IPS-18a (cell line): ENCODE measurements at regions not wholly inside any gene's neighbourhood (a gene's known extent, or its start where the extent isn't known, plus 50 kb on each side); places are given as distances from the start of the nearest gene placed in this dataset.

Source experiments
- H3K27ac ChIP-seq: one replicate; pipeline ENCODE4 v1.5.1; 2013; ENCODE audit warnings: low read length
- H3K27me3 ChIP-seq: one replicate; pipeline ENCODE4 v1.6.1; 2013; ENCODE audit warnings: mild to moderate bottlenecking, low read length; ENCODE audit not compliant: control insufficient read depth, insufficient read depth
- H3K36me3 ChIP-seq: one replicate; pipeline ENCODE4 v1.6.1; 2013; ENCODE audit warnings: low read depth, low read length; ENCODE audit not compliant: control insufficient read depth
- H3K4me1 ChIP-seq: one replicate; pipeline ENCODE4 v1.6.1; 2013; ENCODE audit warnings: low read depth, low read length; ENCODE audit not compliant: control insufficient read depth
- H3K4me3 ChIP-seq: one replicate; pipeline ENCODE4 v1.5.1; 2013; ENCODE audit warnings: low read length
- H3K9ac ChIP-seq: one replicate; pipeline ENCODE4 v1.6.1; 2013; ENCODE audit warnings: mild to moderate bottlenecking, low read length, moderate library complexity
- H3K9me3 ChIP-seq: one replicate; pipeline ENCODE4 v1.6.1; 2013; ENCODE audit warnings: low read depth, low read length; ENCODE audit not compliant: control insufficient read depth

GRCh38 chr16:86709103-86709502 is 130.8 kb downstream of the FOXL1 start:
- Histone ChIP-seq H3K4me3 (no peak overlapping the region), H3K27ac (no peak overlapping the region), H3K9me3 (no peaks in the 10 kb centered on the region), H3K36me3 (no peaks in the 10 kb centered on the region), H3K4me1 (no peaks in the 10 kb centered on the region), H3K9ac (no peak overlapping the region), H3K27me3 (no peaks in the 10 kb centered on the region)

GRCh38 chr16:86709902-86710601 is 131.7 kb downstream of the FOXL1 start:
- Histone ChIP-seq H3K36me3 (no peaks in the 10 kb centered on the region), H3K9me3 (no peaks in the 10 kb centered on the region), H3K27me3 (no peaks in the 10 kb centered on the region), H3K4me1 (no peaks in the 10 kb centered on the region), H3K27ac (no peak overlapping the region), H3K4me3 (no peak overlapping the region), H3K9ac (no peak overlapping the region)

DNA sequence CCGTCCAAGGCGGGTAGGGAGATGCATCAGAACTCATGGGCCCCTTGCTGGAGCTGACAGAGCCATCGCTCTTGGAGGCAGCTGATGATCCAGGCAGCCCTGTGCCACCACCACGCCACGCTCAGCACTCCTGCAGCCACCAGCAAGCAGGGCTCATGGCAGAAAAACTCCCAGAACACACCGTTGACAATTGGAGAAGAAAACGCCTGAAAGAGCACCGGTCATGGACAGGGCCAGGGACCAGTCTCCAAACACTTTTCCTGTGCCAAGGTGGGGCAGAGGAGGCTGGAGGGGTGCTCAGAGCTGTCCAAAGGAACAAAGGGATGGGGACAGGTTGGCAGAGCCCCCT is 132.2 kb downstream of the FOXL1 start:
- no peaks in the 10 kb centered on the region for H3K27me3 ChIP-seq
- no peak overlapping the region for H3K9ac ChIP-seq
- H3K36me3 ChIP-seq, result no peaks in the 10 kb centered on the region

DNA sequence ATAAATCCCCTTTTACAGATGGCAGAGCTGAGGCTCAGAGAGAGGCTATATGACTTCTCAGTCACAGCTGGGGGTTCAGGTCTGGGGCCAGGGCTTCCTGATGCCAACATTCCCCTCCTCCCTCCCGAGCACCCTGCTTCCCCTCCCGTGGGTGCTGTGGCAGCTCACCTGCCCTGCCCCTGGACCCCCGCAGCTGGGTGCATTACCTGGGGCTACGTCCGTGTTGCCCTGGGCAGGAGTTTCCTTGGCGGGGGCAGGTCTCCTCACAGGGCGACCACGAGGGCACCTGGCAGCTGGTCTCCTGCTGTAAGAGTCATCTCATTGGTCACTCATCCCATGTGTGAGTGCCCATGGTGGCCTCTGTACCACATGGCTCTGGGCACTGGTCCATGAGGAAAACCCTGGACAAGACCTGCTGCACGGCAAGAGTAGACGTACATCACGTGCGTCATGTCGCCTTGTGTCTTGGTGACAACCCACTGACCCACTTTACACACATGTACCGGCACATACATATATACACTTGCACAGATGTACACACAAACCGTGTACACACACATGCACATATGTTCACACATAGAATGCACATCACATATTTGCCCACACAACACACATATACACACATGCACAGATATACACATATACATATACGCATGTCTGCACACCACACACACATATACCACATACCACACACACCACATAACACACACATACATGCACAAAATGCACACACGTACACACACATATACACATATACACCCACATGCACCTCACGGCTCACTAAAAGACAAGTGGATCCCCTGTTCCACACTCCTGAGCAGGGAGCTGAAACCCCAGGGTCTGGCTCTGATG is 134.0 kb downstream of the FOXL1 start:
- Histone ChIP-seq H3K36me3 (no peaks in the 10 kb centered on the region), H3K27me3 (no peaks in the 10 kb centered on the region), H3K4me3 (no peak overlapping the region), H3K27ac (no peak overlapping the region), H3K9ac (no peak overlapping the region), H3K9me3 (no peaks in the 10 kb centered on the region), H3K4me1 (no peaks in the 10 kb centered on the region)

More for the DNA sequence above, 132.2 kb downstream of the FOXL1 start:
- H3K4me3 ChIP-seq, result no peak overlapping the region
- H3K4me1 ChIP-seq, result no peaks in the 10 kb centered on the region
- H3K27ac ChIP-seq, result no peak overlapping the region
- H3K9me3 ChIP-seq, result no peaks in the 10 kb centered on the region

DNA sequence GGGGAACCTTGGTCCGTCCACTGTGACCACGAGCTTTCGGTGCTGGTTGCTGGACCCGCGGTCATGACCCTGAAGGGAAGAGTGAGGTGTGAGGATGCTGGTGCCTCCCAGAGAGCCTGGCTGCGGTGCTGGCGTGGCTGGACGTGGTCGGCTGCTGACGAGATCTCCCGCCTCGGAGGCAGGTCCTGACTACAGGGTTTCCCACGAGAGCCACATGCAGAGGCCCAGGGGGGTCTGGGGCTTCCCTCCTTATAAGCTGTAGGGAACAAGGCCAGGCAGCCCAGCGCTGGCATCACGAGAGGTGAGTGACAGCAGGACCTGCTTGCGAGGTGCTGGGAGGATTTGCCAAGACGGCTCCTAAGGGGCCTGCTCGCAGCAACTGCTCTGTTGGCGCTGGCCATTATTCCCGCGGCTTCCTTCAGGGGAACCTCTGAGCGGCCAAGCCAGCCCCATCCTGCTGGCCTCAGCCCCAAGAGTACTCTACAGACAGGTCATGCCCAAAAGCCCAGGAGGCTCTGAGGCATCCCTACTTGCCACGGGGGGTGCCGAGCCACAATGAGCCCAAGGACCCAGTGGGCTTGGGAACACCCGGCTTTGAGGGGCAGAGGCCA is 134.8 kb downstream of the FOXL1 start:
- Histone ChIP-seq H3K4me1 (no peaks in the 10 kb centered on the region), H3K9me3 (no peaks in the 10 kb centered on the region), H3K36me3 (no peaks in the 10 kb centered on the region), H3K4me3 (no peak overlapping the region), H3K9ac (no peak overlapping the region), H3K27me3 (no peaks in the 10 kb centered on the region), H3K27ac (no peak overlapping the region)

GRCh38 chr16:86714166-86714565 is 135.8 kb downstream of the FOXL1 start:
- no peak overlapping the region for H3K9ac ChIP-seq
- H3K27ac ChIP-seq, result no peak overlapping the region
- H3K4me1 ChIP-seq, result no peaks in the 10 kb centered on the region
- no peak overlapping the region for H3K4me3 ChIP-seq
- H3K36me3 ChIP-seq, result no peaks in the 10 kb centered on the region
- H3K9me3 ChIP-seq, result no peaks in the 10 kb centered on the region
- H3K27me3 ChIP-seq, result no peaks in the 10 kb centered on the region

GRCh38 chr16:86716649-86717048 is 138.3 kb downstream of the FOXL1 start:
- no peaks in the 10 kb centered on the region for H3K4me1 ChIP-seq
- no peak overlapping the region for H3K27ac ChIP-seq
- H3K27me3 ChIP-seq, result no peaks in the 10 kb centered on the region
- H3K9ac ChIP-seq, result no peak overlapping the region
- no peaks in the 10 kb centered on the region for H3K9me3 ChIP-seq
- H3K36me3 ChIP-seq, result no peaks in the 10 kb centered on the region
- no peak overlapping the region for H3K4me3 ChIP-seq

GRCh38 chr16:86718118-86718517 is 139.8 kb downstream of the FOXL1 start:
- no peak overlapping the region for H3K4me3 ChIP-seq
- H3K27ac ChIP-seq, result no peak overlapping the region
- no peak overlapping the region for H3K9ac ChIP-seq
- H3K36me3 ChIP-seq, result no peaks in the 10 kb centered on the region
- no peaks in the 10 kb centered on the region for H3K27me3 ChIP-seq
- H3K4me1 ChIP-seq, result no peaks in the 10 kb centered on the region
- H3K9me3 ChIP-seq, result no peaks in the 10 kb centered on the region

DNA sequence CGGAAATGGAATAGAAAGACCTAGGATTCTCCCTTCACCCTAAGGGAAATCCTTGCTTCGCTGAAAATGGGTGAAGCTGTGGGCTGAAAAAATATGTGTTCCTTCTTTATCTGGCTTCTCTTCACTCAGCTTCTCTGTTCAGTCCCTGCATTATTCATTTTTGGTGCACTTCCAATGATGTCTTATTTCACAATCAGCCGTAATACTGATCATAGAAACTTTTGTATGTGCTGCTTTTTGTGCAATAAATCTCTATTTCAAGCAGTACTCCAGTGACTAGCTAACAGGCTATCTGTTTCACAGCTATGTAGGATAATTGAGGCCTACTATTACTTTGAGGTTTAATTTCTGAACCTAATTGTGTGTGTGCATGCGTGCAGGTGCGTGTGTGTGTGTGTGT is 144.6 kb downstream of the FOXL1 start:
- Histone ChIP-seq H3K9ac (no peak overlapping the region), H3K27ac (no peak overlapping the region), H3K9me3 (no peaks in the 10 kb centered on the region), H3K27me3 (no peaks in the 10 kb centered on the region), H3K36me3 (no peaks in the 10 kb centered on the region), H3K4me1 (no peaks in the 10 kb centered on the region), H3K4me3 (no peak overlapping the region)

DNA sequence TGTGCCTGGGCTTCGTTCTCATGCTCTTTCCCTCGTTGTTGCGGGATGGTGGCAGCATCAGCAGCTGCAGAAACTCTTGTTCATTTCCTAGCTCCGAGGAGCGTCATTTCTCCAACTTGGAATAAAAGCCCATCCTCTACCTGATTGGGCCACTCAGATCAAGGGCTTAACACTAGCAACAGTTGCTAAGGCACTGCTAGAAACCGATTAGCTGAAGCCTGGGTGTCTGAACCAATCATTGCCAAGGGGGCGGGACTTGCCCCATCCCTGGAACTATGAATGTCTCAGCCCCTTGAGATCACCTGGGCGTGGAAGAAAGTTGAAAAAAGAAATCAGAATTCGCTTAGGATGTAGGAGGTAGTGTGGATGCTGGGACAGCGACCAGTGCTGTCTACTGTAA is 145.3 kb downstream of the FOXL1 start:
- H3K9ac ChIP-seq, result no peak overlapping the region
- no peaks in the 10 kb centered on the region for H3K9me3 ChIP-seq
- no peaks in the 10 kb centered on the region for H3K36me3 ChIP-seq
- H3K27me3 ChIP-seq, result no peaks in the 10 kb centered on the region
- H3K4me1 ChIP-seq, result no peaks in the 10 kb centered on the region
- no peak overlapping the region for H3K27ac ChIP-seq
- no peak overlapping the region for H3K4me3 ChIP-seq

- H3K4me1 ChIP-seq, result no peaks in the 10 kb centered on the region
- H3K27me3 ChIP-seq, result peaks cover under 1% of the 10 kb centered on the region
- no peak overlapping the region for H3K9ac ChIP-seq
- H3K27ac ChIP-seq, result no peak overlapping the region
- H3K36me3 ChIP-seq, result no peaks in the 10 kb centered on the region
- H3K4me3 ChIP-seq, result no peak overlapping the region
- no peaks in the 10 kb centered on the region for H3K9me3 ChIP-seq
Observed at GRCh38 chr16:86725401-86725800, 147.1 kb downstream of the FOXL1 start.
